ENCODE measurements at regions not wholly inside any gene's neighbourhood (a gene's known extent, or its start where the extent isn't known, plus 50 kb on each side); places are given as distances from the start of the nearest gene placed in this dataset.

DNA sequence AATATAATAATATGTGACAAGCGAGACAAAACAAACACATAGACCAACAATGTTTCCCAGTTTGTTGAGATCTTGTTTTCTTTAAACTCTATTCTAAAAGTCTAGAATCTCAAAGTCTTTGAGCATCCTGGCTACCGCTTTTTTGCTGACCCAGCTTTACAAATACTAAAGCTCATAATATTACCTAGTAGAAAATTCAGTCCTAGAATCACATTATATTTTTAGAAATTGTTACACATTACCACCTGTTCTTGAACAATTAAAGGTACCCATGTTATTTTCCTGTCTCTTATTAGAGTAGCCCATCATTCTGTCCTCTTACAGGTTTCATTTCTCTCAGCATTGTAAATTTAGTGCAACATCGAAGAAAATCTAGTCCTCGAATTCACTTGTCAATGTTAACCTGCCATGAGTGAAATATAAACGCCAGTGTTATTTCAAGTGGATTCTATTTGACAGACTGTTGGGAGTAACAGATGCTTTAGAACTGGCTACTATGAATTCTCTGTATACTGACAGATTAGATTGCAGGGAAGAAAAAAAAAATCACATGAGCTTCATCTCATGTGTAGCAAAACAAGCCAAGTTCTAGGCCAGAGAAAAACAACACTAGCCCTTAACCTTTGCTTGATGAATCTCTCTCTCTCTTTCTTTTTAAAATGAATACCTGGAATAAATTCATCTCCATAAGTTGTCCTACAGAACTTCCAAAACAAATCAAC lies 851.2 kb upstream of the ADAMTS5 start:
- Histone ChIP-seq H3K4me3 (ENCODE audit: low read length) (no peak overlapping the region), H3K9ac (ENCODE audit: low read depth, low read length) (no peak overlapping the region), H3K27me3 (ENCODE audit: insufficient read depth, low read length) (no peaks in the 10 kb centered on the region), H3K27ac (ENCODE audit: low read depth, low read length) (no peak overlapping the region), H3K9me3 (ENCODE audit: insufficient read depth, low read depth, low read length) (no peaks in the 10 kb centered on the region), H3K4me1 (ENCODE audit: insufficient read depth, low read length) (no peaks in the 10 kb centered on the region), H3K36me3 (ENCODE audit: insufficient read depth, low read length) (no peaks in the 10 kb centered on the region)
- 95% methylated on average over 5 of the region's 5 CpGs for WGBS

- no peaks in the 10 kb centered on the region for H3K27me3 ChIP-seq (ENCODE audit: insufficient read depth, low read length)
- no peaks in the 10 kb centered on the region for H3K9me3 ChIP-seq (ENCODE audit: insufficient read depth, low read depth, low read length)
Observed at GRCh38 chr21:27817074-27817473, 850.2 kb upstream of the ADAMTS5 start.

DNA sequence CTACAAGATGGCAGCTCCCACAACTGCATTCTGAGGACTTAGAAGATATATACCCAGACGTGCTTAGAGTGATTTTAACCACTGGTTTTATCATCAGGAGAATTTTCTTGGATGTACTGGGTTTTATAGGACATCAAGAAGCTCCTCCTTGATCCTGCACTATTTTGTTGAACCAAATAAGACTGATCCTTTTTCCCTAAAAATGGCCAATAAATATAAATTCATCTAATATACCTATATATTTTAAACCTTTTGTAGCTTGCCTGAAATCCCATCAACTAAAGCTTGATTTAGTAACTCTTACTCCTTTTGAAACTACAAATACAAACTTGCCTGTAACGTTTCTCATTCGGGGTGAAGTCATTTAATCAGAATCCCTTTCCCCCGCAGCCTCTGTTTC lies 849.4 kb upstream of the ADAMTS5 start:
- H3K27me3 ChIP-seq (ENCODE audit: insufficient read depth, low read length): no peaks in the 10 kb centered on the region
- no peak overlapping the region for H3K27ac ChIP-seq (ENCODE audit: low read depth, low read length)
- H3K4me1 ChIP-seq (ENCODE audit: insufficient read depth, low read length): no peaks in the 10 kb centered on the region
- H3K4me3 ChIP-seq (ENCODE audit: low read length): no peak overlapping the region
- H3K36me3 ChIP-seq (ENCODE audit: insufficient read depth, low read length): no peaks in the 10 kb centered on the region
- no peak overlapping the region for H3K9ac ChIP-seq (ENCODE audit: low read depth, low read length)
- WGBS: 86% methylated on average over 4 of the region's 4 CpGs
- H3K9me3 ChIP-seq (ENCODE audit: insufficient read depth, low read depth, low read length): no peaks in the 10 kb centered on the region

More at GRCh38 chr21:27817074-27817473, 850.2 kb upstream of the ADAMTS5 start:
- H3K27ac ChIP-seq (ENCODE audit: low read depth, low read length): no peak overlapping the region
- WGBS: 93% methylated on average over 1 of the region's 1 CpG
- H3K9ac ChIP-seq (ENCODE audit: low read depth, low read length): no peak overlapping the region
- H3K36me3 ChIP-seq (ENCODE audit: insufficient read depth, low read length): no peaks in the 10 kb centered on the region
- no peak overlapping the region for H3K4me3 ChIP-seq (ENCODE audit: low read length)
- no peaks in the 10 kb centered on the region for H3K4me1 ChIP-seq (ENCODE audit: insufficient read depth, low read length)

GRCh38 chr21:27814226-27814625 lies 847.3 kb upstream of the ADAMTS5 start:
- Histone ChIP-seq H3K27me3 (ENCODE audit: insufficient read depth, low read length) (no peaks in the 10 kb centered on the region), H3K9ac (ENCODE audit: low read depth, low read length) (no peak overlapping the region), H3K27ac (ENCODE audit: low read depth, low read length) (no peak overlapping the region), H3K4me1 (ENCODE audit: insufficient read depth, low read length) (no peaks in the 10 kb centered on the region), H3K4me3 (ENCODE audit: low read length) (no peak overlapping the region), H3K36me3 (ENCODE audit: insufficient read depth, low read length) (no peaks in the 10 kb centered on the region), H3K9me3 (ENCODE audit: insufficient read depth, low read depth, low read length) (no peaks in the 10 kb centered on the region)
- WGBS: no CpG with 5 or more reads among the region's 1 CpG

GRCh38 chr21:27813750-27814149 lies 846.9 kb upstream of the ADAMTS5 start:
- H3K4me3 ChIP-seq (ENCODE audit: low read length): no peak overlapping the region
- no peaks in the 10 kb centered on the region for H3K9me3 ChIP-seq (ENCODE audit: insufficient read depth, low read depth, low read length)
- no peak overlapping the region for H3K9ac ChIP-seq (ENCODE audit: low read depth, low read length)
- H3K27ac ChIP-seq (ENCODE audit: low read depth, low read length): no peak overlapping the region
- H3K27me3 ChIP-seq (ENCODE audit: insufficient read depth, low read length): no peaks in the 10 kb centered on the region
- no peaks in the 10 kb centered on the region for H3K36me3 ChIP-seq (ENCODE audit: insufficient read depth, low read length)
- WGBS: 85% methylated on average over 8 of the region's 8 CpGs
- H3K4me1 ChIP-seq (ENCODE audit: insufficient read depth, low read length): no peaks in the 10 kb centered on the region

- H3K27ac ChIP-seq (ENCODE audit: low read depth, low read length): no peak overlapping the region
- H3K27me3 ChIP-seq (ENCODE audit: insufficient read depth, low read length): no peaks in the 10 kb centered on the region
- no peak overlapping the region for H3K9ac ChIP-seq (ENCODE audit: low read depth, low read length)
Observed at GRCh38 chr21:27813344-27813743, 846.5 kb upstream of the ADAMTS5 start.

DNA sequence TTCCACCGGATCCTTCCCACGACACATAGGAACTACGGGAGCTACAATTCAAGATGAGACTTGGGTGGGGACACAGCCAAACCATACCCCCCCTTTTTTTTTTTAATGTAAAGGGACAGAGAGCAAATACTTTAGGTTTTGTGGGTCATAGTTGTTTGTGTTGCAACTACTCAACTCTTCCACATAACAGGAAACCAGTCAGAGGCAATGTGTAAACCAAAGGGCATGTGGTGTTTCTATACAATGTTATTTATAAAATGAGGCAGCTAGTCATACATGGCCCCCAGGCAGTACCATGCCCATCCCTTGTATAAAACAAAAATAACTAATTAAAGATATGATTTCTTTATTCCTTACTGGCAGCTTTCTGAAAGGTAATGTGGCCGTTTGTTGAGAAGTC lies 845.4 kb upstream of the ADAMTS5 start:
- Histone ChIP-seq H3K9me3 (ENCODE audit: insufficient read depth, low read depth, low read length) (no peaks in the 10 kb centered on the region), H3K4me1 (ENCODE audit: insufficient read depth, low read length) (no peaks in the 10 kb centered on the region), H3K4me3 (ENCODE audit: low read length) (no peak overlapping the region), H3K27ac (ENCODE audit: low read depth, low read length) (no peak overlapping the region), H3K27me3 (ENCODE audit: insufficient read depth, low read length) (no peaks in the 10 kb centered on the region), H3K36me3 (ENCODE audit: insufficient read depth, low read length) (no peaks in the 10 kb centered on the region), H3K9ac (ENCODE audit: low read depth, low read length) (no peak overlapping the region)
- WGBS: 100% methylated on average over 3 of the region's 4 CpGs

More at GRCh38 chr21:27813344-27813743, 846.5 kb upstream of the ADAMTS5 start:
- H3K4me1 ChIP-seq (ENCODE audit: insufficient read depth, low read length): no peaks in the 10 kb centered on the region
- no peak overlapping the region for H3K4me3 ChIP-seq (ENCODE audit: low read length)
- WGBS: no CpG with 5 or more reads among the region's 1 CpG
- H3K36me3 ChIP-seq (ENCODE audit: insufficient read depth, low read length): no peaks in the 10 kb centered on the region
- H3K9me3 ChIP-seq (ENCODE audit: insufficient read depth, low read depth, low read length): no peaks in the 10 kb centered on the region

DNA sequence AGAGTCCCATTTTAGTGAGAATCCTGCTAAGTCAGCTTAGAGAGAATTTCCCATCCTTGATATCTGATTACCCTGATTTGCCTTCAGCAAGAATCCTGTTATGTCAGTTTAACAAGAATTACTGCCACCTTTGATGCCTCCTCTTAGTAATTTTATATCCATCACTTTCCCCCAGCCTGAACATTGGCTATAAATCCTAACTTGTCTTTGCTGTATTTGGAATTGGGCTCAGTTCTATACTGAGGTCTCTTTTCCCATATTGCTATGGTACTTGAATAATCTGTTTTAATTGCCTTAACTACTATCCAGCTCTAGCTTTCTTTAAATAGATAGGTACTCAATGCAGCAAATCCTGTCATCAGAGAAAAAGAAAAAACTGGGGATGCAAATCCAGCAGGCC lies 842.0 kb upstream of the ADAMTS5 start:
- H3K36me3 ChIP-seq (ENCODE audit: insufficient read depth, low read length): no peaks in the 10 kb centered on the region
- H3K4me1 ChIP-seq (ENCODE audit: insufficient read depth, low read length): no peaks in the 10 kb centered on the region
- H3K9me3 ChIP-seq (ENCODE audit: insufficient read depth, low read depth, low read length): no peaks in the 10 kb centered on the region
- no peak overlapping the region for H3K27ac ChIP-seq (ENCODE audit: low read depth, low read length)
- no peak overlapping the region for H3K9ac ChIP-seq (ENCODE audit: low read depth, low read length)
- no peaks in the 10 kb centered on the region for H3K27me3 ChIP-seq (ENCODE audit: insufficient read depth, low read length)
- H3K4me3 ChIP-seq (ENCODE audit: low read length): no peak overlapping the region

GRCh38 chr21:27807596-27807995 lies 840.7 kb upstream of the ADAMTS5 start:
- no peak overlapping the region for H3K4me3 ChIP-seq (ENCODE audit: low read length)
- no peak overlapping the region for H3K9ac ChIP-seq (ENCODE audit: low read depth, low read length)
- H3K9me3 ChIP-seq (ENCODE audit: insufficient read depth, low read depth, low read length): no peaks in the 10 kb centered on the region
- H3K4me1 ChIP-seq (ENCODE audit: insufficient read depth, low read length): no peaks in the 10 kb centered on the region
- no peak overlapping the region for H3K27ac ChIP-seq (ENCODE audit: low read depth, low read length)
- H3K36me3 ChIP-seq (ENCODE audit: insufficient read depth, low read length): no peaks in the 10 kb centered on the region
- 95% methylated on average over 4 of the region's 4 CpGs for WGBS
- no peaks in the 10 kb centered on the region for H3K27me3 ChIP-seq (ENCODE audit: insufficient read depth, low read length)

GRCh38 chr21:27806281-27806680 lies 839.4 kb upstream of the ADAMTS5 start:
- no peak overlapping the region for H3K4me3 ChIP-seq (ENCODE audit: low read length)
- H3K9me3 ChIP-seq (ENCODE audit: insufficient read depth, low read depth, low read length): no peaks in the 10 kb centered on the region
- no peak overlapping the region for H3K27ac ChIP-seq (ENCODE audit: low read depth, low read length)
- no peaks in the 10 kb centered on the region for H3K4me1 ChIP-seq (ENCODE audit: insufficient read depth, low read length)
- H3K9ac ChIP-seq (ENCODE audit: low read depth, low read length): no peak overlapping the region
- H3K36me3 ChIP-seq (ENCODE audit: insufficient read depth, low read length): no peaks in the 10 kb centered on the region
- no peaks in the 10 kb centered on the region for H3K27me3 ChIP-seq (ENCODE audit: insufficient read depth, low read length)
- WGBS: 91% methylated on average over 3 of the region's 5 CpGs

- Histone ChIP-seq H3K4me3 (ENCODE audit: low read length) (no peak overlapping the region), H3K9me3 (ENCODE audit: insufficient read depth, low read depth, low read length) (no peaks in the 10 kb centered on the region), H3K4me1 (ENCODE audit: insufficient read depth, low read length) (no peaks in the 10 kb centered on the region), H3K27me3 (ENCODE audit: insufficient read depth, low read length) (no peaks in the 10 kb centered on the region), H3K36me3 (ENCODE audit: insufficient read depth, low read length) (no peaks in the 10 kb centered on the region), H3K9ac (ENCODE audit: low read depth, low read length) (no peak overlapping the region), H3K27ac (ENCODE audit: low read depth, low read length) (no peak overlapping the region)
Observed at GRCh38 chr21:27805696-27806095, 838.8 kb upstream of the ADAMTS5 start.

DNA sequence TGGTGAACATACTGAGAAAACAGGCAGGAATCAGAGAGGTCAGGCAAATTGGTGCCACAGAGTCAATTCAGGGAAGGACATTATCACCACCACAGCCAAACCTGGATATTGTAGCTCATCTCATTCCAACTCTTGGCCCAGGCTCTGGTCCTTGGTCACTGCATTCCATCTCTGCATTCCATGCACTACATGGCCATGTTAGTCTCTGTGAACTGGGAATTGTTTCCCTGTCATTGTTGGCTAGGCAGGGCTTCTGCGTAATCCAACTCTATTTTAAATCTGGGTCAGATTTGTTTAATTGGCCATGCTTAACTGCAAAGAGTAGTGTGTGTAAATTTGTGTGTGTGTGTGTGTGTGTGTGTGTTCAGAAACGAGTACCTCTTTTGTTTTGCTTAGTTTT lies 837.6 kb upstream of the ADAMTS5 start:
- Histone ChIP-seq H3K27ac (ENCODE audit: low read depth, low read length) (no peak overlapping the region), H3K4me1 (ENCODE audit: insufficient read depth, low read length) (no peaks in the 10 kb centered on the region), H3K27me3 (ENCODE audit: insufficient read depth, low read length) (no peaks in the 10 kb centered on the region), H3K4me3 (ENCODE audit: low read length) (no peak overlapping the region), H3K36me3 (ENCODE audit: insufficient read depth, low read length) (no peaks in the 10 kb centered on the region), H3K9me3 (ENCODE audit: insufficient read depth, low read depth, low read length) (no peaks in the 10 kb centered on the region), H3K9ac (ENCODE audit: low read depth, low read length) (no peak overlapping the region)
- 98% methylated on average over 2 of the region's 2 CpGs for WGBS
